WTC11 (cell line): ENCODE measurements at regions not wholly inside any gene's neighbourhood (a gene's known extent, or its start where the extent isn't known, plus 50 kb on each side); places are given as distances from the start of the nearest gene placed in this dataset.

Source experiments
- ATAC-seq: fragments of 200-7000 bp; cut with Tn5 transposase; 2 replicates; pipeline ENCODE4 v1.10.0; 2021; ENCODE audit warnings: mild to moderate bottlenecking, moderate library complexity
- CTCF ChIA-PET: fragments of 300-600 bp; sonication (Branson Sonifier 250); formaldehyde crosslinking; loops from one replicate; lab custom pipeline; 2021; ENCODE audit warnings: antibody characterized with exemption; lab: Charles Lee
- POLR2A ChIA-PET: fragments of 350-600 bp; sonication (Branson Sonifier 250); formaldehyde crosslinking; loops from one replicate; lab custom pipeline; 2021; ENCODE audit warnings: antibody characterized with exemption; lab: Charles Lee
- DNase-seq: peaks from one replicate; pipeline ENCODE4 v3.0.0; 2021; ENCODE audit warnings: low spot score
- H3K27ac Mint-ChIP-seq: 2 replicates; pipeline ENCODE4 v1.8.0; 2021; ENCODE audit warnings: mixed read lengths
- H3K27me3 Mint-ChIP-seq: 2 replicates; pipeline ENCODE4 v1.8.0; 2021; ENCODE audit warnings: low read depth, mild to moderate bottlenecking, moderate library complexity, mixed read lengths
- H3K36me3 Mint-ChIP-seq: 2 replicates; pipeline ENCODE4 v1.8.0; 2021; ENCODE audit warnings: mixed read lengths
- H3K4me1 Mint-ChIP-seq: 2 replicates; pipeline ENCODE4 v1.8.0; 2022; ENCODE audit warnings: mixed read lengths
- H3K4me3 Mint-ChIP-seq: 2 replicates; pipeline ENCODE4 v1.8.0; 2021; ENCODE audit warnings: mild to moderate bottlenecking, moderate library complexity, mixed read lengths
- H3K9me3 Mint-ChIP-seq: 2 replicates; pipeline ENCODE4 v1.8.0; 2021; ENCODE audit warnings: mixed read lengths
- ATF1 ChIP-seq: sonication (generic); formaldehyde crosslinking; IDR thresholded peaks from 2 replicates; pipeline ENCODE4 v1.8.1; 2023; ENCODE audit warnings: mild to moderate bottlenecking, moderate library complexity, missing genetic modification reagents
- ATF2 ChIP-seq: sonication (generic); formaldehyde crosslinking; IDR thresholded peaks from 2 replicates; pipeline ENCODE4 v1.8.1; 2022; ENCODE audit warnings: low read depth, missing genetic modification reagents, borderline replicate concordance
- CREM ChIP-seq: sonication (generic); formaldehyde crosslinking; IDR thresholded peaks from 2 replicates; pipeline ENCODE4 v1.8.1; 2022; ENCODE audit warnings: mild to moderate bottlenecking, missing genetic modification reagents, moderate library complexity
- E2F1 ChIP-seq: sonication (generic); formaldehyde crosslinking; IDR thresholded peaks from 2 replicates; pipeline ENCODE4 v1.8.0; 2022; ENCODE audit warnings: mild to moderate bottlenecking, missing genetic modification reagents
- E2F4 ChIP-seq: sonication (generic); formaldehyde crosslinking; IDR thresholded peaks from 2 replicates; pipeline ENCODE4 v1.8.1; 2022; ENCODE audit warnings: low read depth, mild to moderate bottlenecking, moderate library complexity, missing genetic modification reagents, borderline replicate concordance
- ESRRA ChIP-seq: sonication (generic); formaldehyde crosslinking; IDR thresholded peaks from 2 replicates; pipeline ENCODE4 v1.8.1; 2022; ENCODE audit warnings: mild to moderate bottlenecking, missing genetic modification reagents, borderline replicate concordance
- ETV6 ChIP-seq: sonication (generic); formaldehyde crosslinking; IDR thresholded peaks from 2 replicates; pipeline ENCODE4 v1.8.1; 2022; ENCODE audit warnings: mild to moderate bottlenecking, missing genetic modification reagents
- FOXJ3 ChIP-seq: sonication (generic); formaldehyde crosslinking; IDR thresholded peaks from 2 replicates; pipeline ENCODE4 v1.9.0; 2021; ENCODE audit warnings: missing genetic modification reagents, mild to moderate bottlenecking, borderline replicate concordance
- KAT7 ChIP-seq: sonication (generic); formaldehyde crosslinking; IDR thresholded peaks from 2 replicates; pipeline ENCODE4 v1.8.1; 2023; ENCODE audit warnings: missing genetic modification reagents, mild to moderate bottlenecking, borderline replicate concordance
- MYBL2 ChIP-seq: sonication (generic); formaldehyde crosslinking; IDR thresholded peaks from 2 replicates; pipeline ENCODE4 v1.8.1; 2023; ENCODE audit warnings: mild to moderate bottlenecking, moderate library complexity, missing genetic modification reagents
- SMAD3 ChIP-seq: sonication (generic); formaldehyde crosslinking; IDR thresholded peaks from 2 replicates; pipeline ENCODE4 v1.8.0; 2022; ENCODE audit warnings: missing genetic modification reagents, mild to moderate bottlenecking, borderline replicate concordance
- ZNF138 ChIP-seq: sonication (generic); formaldehyde crosslinking; conservative IDR thresholded peaks from 2 replicates; pipeline ENCODE4 v1.8.1; 2022; ENCODE audit warnings: mild to moderate bottlenecking, moderate library complexity, missing genetic modification reagents
- ZNF263 ChIP-seq: sonication (generic); formaldehyde crosslinking; IDR thresholded peaks from 2 replicates; pipeline ENCODE4 v1.8.1; 2022; ENCODE audit warnings: low read depth, mild to moderate bottlenecking, moderate library complexity, missing genetic modification reagents
- ZNF425 ChIP-seq: fragments of 250-450 bp; sonication (Bioruptor Pico); conservative IDR thresholded peaks from 2 replicates; pipeline ENCODE4 v1.9.0; 2021; ENCODE audit warnings: mild to moderate bottlenecking
- ZNF512 ChIP-seq: sonication (generic); formaldehyde crosslinking; IDR thresholded peaks from 2 replicates; pipeline ENCODE4 v1.8.1; 2022; ENCODE audit warnings: missing genetic modification reagents, borderline replicate concordance
- ZNF532 ChIP-seq: fragments of 250-450 bp; sonication (Bioruptor Pico); IDR thresholded peaks from 2 replicates; pipeline ENCODE4 v1.9.0; 2021; ENCODE audit warnings: mild to moderate bottlenecking, borderline replicate concordance
- ZNF671 ChIP-seq: fragments of 250-450 bp; sonication (Bioruptor Pico); IDR thresholded peaks from 2 replicates; pipeline ENCODE4 v1.8.0; 2021; ENCODE audit warnings: mild to moderate bottlenecking
- ZSCAN18 ChIP-seq: fragments of 250-450 bp; sonication (Bioruptor Pico); IDR thresholded peaks from 2 replicates; pipeline ENCODE4 v2.1.2; 2022; ENCODE audit warnings: mild to moderate bottlenecking, moderate library complexity

- no peaks in the 10 kb centered on the region for H3K27me3 Mint-ChIP-seq
- ChIA-PET CTCF (interaction anchor here (0.5 kb wide), 1 partner anchor 201 kb away, joined by 3 read pairs; no protein-coding TSS in a partner anchor), POLR2A (no interaction called here)
- no peak overlapping the region for H3K27ac Mint-ChIP-seq
- ATAC-seq (no peak), DNase-seq (no peak)
- no peaks in the 10 kb centered on the region for H3K4me1 Mint-ChIP-seq
- H3K4me3 Mint-ChIP-seq: no peak overlapping the region
- H3K9me3 Mint-ChIP-seq: peaks cover 5% of the 10 kb centered on the region
- H3K36me3 Mint-ChIP-seq: no peaks in the 10 kb centered on the region
- TF ChIP-seq ZSCAN18 (CRISPR knock-in tag) (no peak), E2F1 (CRISPR knock-in tag) (no peak), FOXJ3 (no peak), ZNF512 (CRISPR knock-in tag) (no peak), ESRRA (CRISPR knock-in tag) (no peak), ZNF263 (no peak), ZNF138 (CRISPR knock-in tag) (no peak), ZNF671 (CRISPR knock-in tag) (no peak), ZNF425 (CRISPR knock-in tag) (no peak), CREM (CRISPR knock-in tag) (no peak), E2F4 (CRISPR knock-in tag) (no peak), MYBL2 (CRISPR knock-in tag) (no peak), SMAD3 (CRISPR knock-in tag) (no peak)
- TF ChIP-seq, all 79 proteins: peak for 0
Observed at GRCh38 chr9:108617676-108618075, 238.1 kb downstream of the ACTL7B start.

GRCh38 chr9:108615152-108615551 lies 240.6 kb downstream of the ACTL7B start:
- CTCF ChIA-PET: no interaction called here

GRCh38 chr9:108612513-108612912 lies 243.3 kb downstream of the ACTL7B start:
- 0 out of 2 replicates have a peak, but pooled peaks cover 5% of the 10 kb centered on the region for H3K4me1 Mint-ChIP-seq
- peaks cover 5% of the 10 kb centered on the region; the same call in 1 of the 2 replicates for H3K9me3 Mint-ChIP-seq
- POLR2A ChIA-PET: no interaction called here
- H3K27ac Mint-ChIP-seq: no peak overlapping the region
- no peaks in the 10 kb centered on the region for H3K27me3 Mint-ChIP-seq
- no peaks in the 10 kb centered on the region for H3K36me3 Mint-ChIP-seq
- ATAC-seq: no peak
- no peak for DNase-seq
- CTCF ChIA-PET: no interaction called here
- no peak overlapping the region for H3K4me3 Mint-ChIP-seq
- TF ChIP-seq ATF2 (CRISPR knock-in tag) (no peak), KAT7 (CRISPR knock-in tag) (no peak), ETV6 (CRISPR knock-in tag) (no peak), ZNF671 (CRISPR knock-in tag) (no peak), ZNF532 (CRISPR knock-in tag) (no peak), ATF1 (CRISPR knock-in tag) (no peak)

More at GRCh38 chr9:108615152-108615551, 240.6 kb downstream of the ACTL7B start:
- no peak for ATAC-seq
- no peak for TF ChIP-seq SMAD3 (CRISPR knock-in tag)
- no peak for TF ChIP-seq FOXJ3
- TF ChIP-seq CREM (CRISPR knock-in tag): no peak
- TF ChIP-seq, all 79 proteins: peak for 0
- H3K4me3 Mint-ChIP-seq: no peak overlapping the region
- H3K36me3 Mint-ChIP-seq: no peaks in the 10 kb centered on the region
- H3K27ac Mint-ChIP-seq: no peak overlapping the region
- POLR2A ChIA-PET: no interaction called here
- DNase-seq: no peak
- no peaks in the 10 kb centered on the region for H3K4me1 Mint-ChIP-seq
- no peaks in the 10 kb centered on the region for H3K27me3 Mint-ChIP-seq
- H3K9me3 Mint-ChIP-seq: peaks cover 5% of the 10 kb centered on the region
